ENCODE measurements at regions not wholly inside any gene's neighbourhood (a gene's known extent, or its start where the extent isn't known, plus 50 kb on each side); places are given as distances from the start of the nearest gene placed in this dataset.
"Not testable (repeated sequence)": the region's sequence is repeated elsewhere in the genome, so short reads cannot be mapped to it uniquely, and the experiment has no call there.

DNA sequence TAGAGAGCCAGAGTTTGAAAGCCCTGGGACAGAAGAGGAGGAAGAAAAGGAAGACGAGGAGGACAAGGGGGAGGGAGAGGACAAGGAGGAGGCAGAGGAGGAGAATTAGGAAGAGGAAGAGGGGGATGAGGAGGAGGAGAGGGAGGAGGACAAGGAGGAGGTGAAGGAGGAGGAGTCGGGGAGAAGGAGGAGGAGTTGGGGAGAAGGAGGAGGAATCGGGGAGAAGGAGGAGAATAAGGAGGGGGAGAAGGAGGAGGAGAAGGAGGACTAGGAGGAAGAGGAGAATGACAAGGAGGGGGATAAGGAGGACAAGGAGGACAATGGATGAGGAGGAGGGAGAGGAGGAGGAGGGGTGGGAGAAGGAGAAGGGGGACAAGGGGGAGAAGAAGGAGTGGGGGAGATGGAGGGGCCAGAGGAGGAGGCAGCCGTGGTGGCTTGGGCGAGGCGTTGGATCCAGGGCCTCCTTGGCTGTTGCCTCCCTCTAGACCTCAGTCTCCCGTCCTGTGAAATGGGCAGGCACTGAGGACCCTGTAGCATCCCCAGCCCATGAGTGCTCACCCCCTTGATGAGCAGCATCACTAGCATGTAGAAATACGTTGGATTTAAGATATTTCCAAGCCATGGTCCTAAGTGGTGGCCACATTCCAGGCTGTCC, 179.6 kb downstream of the LMLN start:
- not testable (repeated sequence) for H3K79me2 ChIP-seq (ENCODE audit: insufficient read depth, low read length); H3K27ac ChIP-seq (ENCODE audit: insufficient read length, low read depth, low read length); H4K8ac ChIP-seq (replicated peaks; ENCODE audit: insufficient read length, low read depth, low read length); H2AK5ac ChIP-seq (ENCODE audit: insufficient read length, low read length); H3K14ac ChIP-seq (ENCODE audit: insufficient read depth, low read length); H3K9ac ChIP-seq (ENCODE audit: extremely low read depth, insufficient read length, low read length); H3K79me1 ChIP-seq (ENCODE audit: insufficient read depth, low read depth, low read length, poor library complexity, severe bottlenecking); H3K9me3 ChIP-seq (ENCODE audit: control insufficient read depth, low read depth, low read length); H3K23ac ChIP-seq (ENCODE audit: insufficient read length, low read depth, low read length); H3K56ac ChIP-seq (ENCODE audit: insufficient read length, low read depth, low read length); H2BK20ac ChIP-seq (ENCODE audit: low read depth, low read length, poor library complexity, severe bottlenecking); H3T11ph ChIP-seq (ENCODE audit: low read length); H3K4me1 ChIP-seq (ENCODE audit: insufficient read depth, low read length); H3K18ac ChIP-seq (ENCODE audit: insufficient read length, low read depth, low read length); H2BK120ac ChIP-seq (ENCODE audit: low read depth, low read length, poor library complexity, severe bottlenecking); H3K4me1 Mint-ChIP-seq; H3K27me3 ChIP-seq (ENCODE audit: insufficient read depth, low read length); DNase-seq; H3K27me3 Mint-ChIP-seq (ENCODE audit: low read depth); H2BK15ac ChIP-seq (ENCODE audit: low read depth, low read length); H2BK12ac ChIP-seq (ENCODE audit: insufficient read length, low read depth, low read length); H2BK5ac ChIP-seq (ENCODE audit: insufficient read length, low read length); H3K4me3 Mint-ChIP-seq; H2AFZ ChIP-seq (ENCODE audit: low read length); H4K91ac ChIP-seq (ENCODE audit: insufficient read length, low read depth, low read length); H3K23me2 ChIP-seq (ENCODE audit: insufficient read length, low read depth, low read length, poor library complexity, severe bottlenecking); H3K4ac ChIP-seq (ENCODE audit: low read depth, low read length); H4K20me1 ChIP-seq (ENCODE audit: control insufficient read depth, insufficient read depth, insufficient read length); H4K5ac ChIP-seq (ENCODE audit: insufficient read length, low read depth, low read length); H3K27ac Mint-ChIP-seq; H3K36me3 Mint-ChIP-seq (ENCODE audit: insufficient read depth in 1 of 3, low read depth in 3 of 3); H3K9me3 Mint-ChIP-seq; H3K4me2 ChIP-seq (ENCODE audit: insufficient read depth, insufficient read length, low read length)
- 71% methylated on average over 2 of the region's 8 CpGs for WGBS (ENCODE audit: extremely low coverage, insufficient read length, low lambda C conversion rate)

DNA sequence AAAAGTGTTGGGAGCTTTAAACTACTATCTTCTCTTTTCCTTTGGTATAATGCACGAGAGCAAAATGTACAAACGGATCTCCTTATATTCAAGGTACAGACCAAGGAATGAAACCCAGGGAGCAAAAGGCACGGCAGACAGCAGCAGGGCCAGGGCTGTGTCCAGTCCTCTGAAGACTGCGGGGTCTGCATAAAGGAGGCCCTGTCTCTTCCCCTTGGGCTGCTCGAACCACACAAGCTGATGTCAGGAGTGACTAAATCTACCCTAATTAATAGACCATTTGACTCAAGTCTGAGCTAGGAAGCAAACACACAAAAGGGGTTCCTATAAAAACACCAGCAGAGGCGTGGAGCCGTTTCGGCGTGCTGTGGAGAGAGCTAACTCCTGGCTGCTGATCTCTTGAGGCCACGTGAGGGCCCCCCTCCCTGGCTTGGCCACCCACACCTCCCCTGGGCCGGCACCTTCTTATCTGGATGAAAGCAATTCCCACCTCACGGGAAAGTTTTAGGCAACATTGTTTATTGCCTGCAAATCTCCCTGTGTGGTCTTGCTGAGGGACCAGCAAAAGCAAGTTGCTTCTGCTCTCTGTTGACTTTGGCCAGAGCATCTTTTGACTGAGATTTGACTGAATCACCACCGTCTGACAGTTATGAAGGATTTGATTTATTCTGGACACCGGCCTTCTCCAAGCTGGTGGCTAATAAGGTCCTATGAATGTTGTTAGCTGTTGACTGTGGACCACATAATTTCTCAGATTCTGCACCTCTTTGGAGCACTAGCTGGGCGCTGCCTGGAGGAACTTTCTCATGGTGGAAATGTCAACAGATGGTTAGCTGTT, 183.5 kb downstream of the LMLN start:
- H2AK5ac ChIP-seq (ENCODE audit: insufficient read length, low read length); H3K56ac ChIP-seq (ENCODE audit: insufficient read length, low read depth, low read length); H3K36me3 Mint-ChIP-seq (ENCODE audit: insufficient read depth in 1 of 3, low read depth in 3 of 3); H2BK5ac ChIP-seq (ENCODE audit: insufficient read length, low read length); DNase-seq; H2BK20ac ChIP-seq (ENCODE audit: low read depth, low read length, poor library complexity, severe bottlenecking); H3K27me3 ChIP-seq (ENCODE audit: insufficient read depth, low read length); H4K91ac ChIP-seq (ENCODE audit: insufficient read length, low read depth, low read length); H3K23ac ChIP-seq (ENCODE audit: insufficient read length, low read depth, low read length); H3K9ac ChIP-seq (ENCODE audit: extremely low read depth, insufficient read length, low read length); H3K27ac ChIP-seq (ENCODE audit: insufficient read length, low read depth, low read length); H3K4me1 Mint-ChIP-seq; H2AFZ ChIP-seq (ENCODE audit: low read length); H3K23me2 ChIP-seq (ENCODE audit: insufficient read length, low read depth, low read length, poor library complexity, severe bottlenecking); H4K8ac ChIP-seq (replicated peaks; ENCODE audit: insufficient read length, low read depth, low read length); H2BK12ac ChIP-seq (ENCODE audit: insufficient read length, low read depth, low read length); H3T11ph ChIP-seq (ENCODE audit: low read length); H2BK15ac ChIP-seq (ENCODE audit: low read depth, low read length); H3K79me2 ChIP-seq (ENCODE audit: insufficient read depth, low read length); H3K4me2 ChIP-seq (ENCODE audit: insufficient read depth, insufficient read length, low read length); H4K20me1 ChIP-seq (ENCODE audit: control insufficient read depth, insufficient read depth, insufficient read length); H3K4ac ChIP-seq (ENCODE audit: low read depth, low read length); H3K79me1 ChIP-seq (ENCODE audit: insufficient read depth, low read depth, low read length, poor library complexity, severe bottlenecking); H3K4me1 ChIP-seq (ENCODE audit: insufficient read depth, low read length); H3K14ac ChIP-seq (ENCODE audit: insufficient read depth, low read length); H3K4me3 Mint-ChIP-seq; H3K18ac ChIP-seq (ENCODE audit: insufficient read length, low read depth, low read length); H2BK120ac ChIP-seq (ENCODE audit: low read depth, low read length, poor library complexity, severe bottlenecking); H3K9me3 Mint-ChIP-seq; H4K5ac ChIP-seq (ENCODE audit: insufficient read length, low read depth, low read length); H3K27ac Mint-ChIP-seq; H3K9me3 ChIP-seq (ENCODE audit: control insufficient read depth, low read depth, low read length): not testable (repeated sequence)
- peaks cover 22% of the 10 kb centered on the region for H3K27me3 Mint-ChIP-seq (ENCODE audit: low read depth)
- no CpG with 5 or more reads among the region's 15 CpGs for WGBS (ENCODE audit: extremely low coverage, insufficient read length, low lambda C conversion rate)
